NOMO-1 (cell line): ENCODE measurements at regions not wholly inside any gene's neighbourhood (a gene's known extent, or its start where the extent isn't known, plus 50 kb on each side); places are given as distances from the start of the nearest gene placed in this dataset.
A peak's percentile ranks its signal among the peaks of the same experiment; 100 is the strongest.

Experiments
- DNase-seq, 2 experiments: peaks; one replicate each; lab custom pipeline; 2025; ENCODE audit not compliant: unreplicated experiment in 2 of 2; lab: John Stamatoyannopoulos, UW

DNA sequence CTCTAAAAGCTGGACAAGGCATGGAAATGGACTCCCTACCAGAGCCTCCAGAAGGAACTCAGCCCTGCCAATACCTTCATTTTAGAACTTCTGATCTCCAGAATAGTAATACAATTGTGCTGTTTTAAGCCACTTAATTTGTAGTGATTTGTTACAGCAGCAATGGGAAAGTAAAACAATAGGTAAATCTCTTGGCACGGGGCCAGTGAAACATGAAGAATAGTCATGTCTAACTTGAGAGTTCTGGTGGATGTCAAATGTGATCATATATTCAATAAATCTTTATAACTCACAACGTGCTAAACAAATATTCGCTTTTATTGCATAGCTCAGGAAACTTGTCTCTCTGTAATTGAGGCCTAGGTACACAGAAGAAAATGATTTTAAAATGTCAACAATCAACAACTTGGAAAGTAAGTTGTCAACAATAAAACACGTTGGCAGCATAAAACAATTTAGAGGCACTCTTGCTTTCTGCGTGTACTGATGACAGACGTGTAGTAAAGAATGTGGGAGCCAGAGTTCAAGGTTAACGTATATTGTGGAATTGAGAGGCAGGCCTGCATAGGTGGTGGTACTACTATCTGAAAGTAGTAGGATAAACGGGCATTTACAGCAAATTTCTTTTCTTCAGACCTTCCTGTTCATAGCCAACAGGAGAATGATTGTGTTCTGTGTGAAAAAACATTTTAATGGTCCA is 140.5 kb upstream of the OPRM1 start:
- no peak for DNase-seq

DNA sequence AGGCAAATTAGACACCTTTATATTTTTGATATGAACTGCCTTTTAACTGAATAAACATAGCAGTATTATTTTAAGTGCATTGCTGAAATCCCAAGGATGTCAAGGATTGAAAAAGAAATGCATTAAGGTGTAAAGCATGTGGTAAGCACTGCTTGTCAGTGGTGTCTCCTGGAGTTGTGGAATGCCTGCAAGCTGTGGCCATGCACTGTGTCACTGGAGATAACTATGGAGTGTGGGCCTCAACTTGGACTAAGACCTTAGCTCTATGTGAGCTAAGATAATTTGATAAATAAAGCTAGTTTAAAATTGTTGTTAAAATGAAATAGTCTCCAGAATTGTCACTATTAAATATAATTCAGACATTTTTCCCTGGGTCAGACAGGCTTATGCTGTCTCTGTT is 156.6 kb upstream of the OPRM1 start:
- DNase-seq: no peak

DNA sequence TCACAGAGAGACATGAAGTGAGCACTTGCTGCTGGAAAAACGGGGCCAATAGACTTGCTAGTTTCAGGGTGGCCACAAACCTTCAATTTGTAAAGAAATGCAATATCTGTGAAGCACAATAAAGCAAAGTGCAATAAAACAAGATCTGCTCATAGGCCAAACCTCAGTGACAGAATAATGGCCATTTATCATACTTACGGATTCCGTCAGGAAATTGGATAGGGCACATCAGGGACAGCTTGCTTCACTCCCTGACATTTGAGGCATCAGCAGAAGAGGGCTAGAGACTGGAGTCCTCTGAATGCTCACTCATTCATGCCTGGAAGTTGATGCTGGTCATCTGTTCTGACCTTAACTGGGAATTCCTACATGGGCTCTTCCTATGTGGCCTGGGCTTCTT is 165.5 kb upstream of the OPRM1 start:
- DNase-seq: no peak

DNA sequence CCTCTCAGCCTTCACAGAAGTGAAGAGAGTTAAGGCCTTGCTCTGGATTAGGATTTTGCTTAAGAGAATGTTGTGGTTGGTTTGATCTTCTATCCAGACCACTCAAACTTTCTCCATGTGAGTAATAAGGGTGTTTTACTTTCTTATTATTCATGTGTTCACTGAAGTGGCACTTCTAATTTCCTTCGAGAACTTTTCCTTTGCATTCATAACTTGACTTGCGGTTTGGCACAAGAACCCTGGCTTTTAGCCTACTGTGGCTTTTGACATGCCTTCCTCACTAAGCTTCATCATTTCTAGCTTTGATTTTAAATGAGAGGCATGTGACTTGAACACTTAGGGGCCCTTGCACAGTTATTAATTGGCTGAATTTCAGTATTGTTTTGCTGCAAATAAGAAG is 166.1 kb upstream of the OPRM1 start:
- no peak for DNase-seq

DNA sequence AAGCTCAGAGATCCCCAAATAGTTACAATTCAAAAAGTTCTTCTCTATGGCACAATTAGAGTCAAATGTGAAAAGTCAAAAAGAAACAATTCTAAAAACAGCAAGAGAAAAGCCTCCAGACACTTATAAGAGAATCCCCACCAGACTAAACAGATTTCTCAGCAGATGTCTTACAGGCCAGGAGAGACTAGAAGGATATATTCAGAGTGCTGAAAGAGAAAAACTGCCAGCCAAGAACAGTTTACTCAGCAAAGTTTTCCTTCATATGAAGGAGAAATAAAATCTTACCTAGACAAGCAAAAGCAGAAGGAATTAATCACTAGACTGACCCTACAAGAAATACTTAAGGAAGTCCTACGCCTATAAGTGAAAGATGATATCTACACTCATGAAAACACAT is 176.1 kb upstream of the OPRM1 start:
- no peak for DNase-seq

DNA sequence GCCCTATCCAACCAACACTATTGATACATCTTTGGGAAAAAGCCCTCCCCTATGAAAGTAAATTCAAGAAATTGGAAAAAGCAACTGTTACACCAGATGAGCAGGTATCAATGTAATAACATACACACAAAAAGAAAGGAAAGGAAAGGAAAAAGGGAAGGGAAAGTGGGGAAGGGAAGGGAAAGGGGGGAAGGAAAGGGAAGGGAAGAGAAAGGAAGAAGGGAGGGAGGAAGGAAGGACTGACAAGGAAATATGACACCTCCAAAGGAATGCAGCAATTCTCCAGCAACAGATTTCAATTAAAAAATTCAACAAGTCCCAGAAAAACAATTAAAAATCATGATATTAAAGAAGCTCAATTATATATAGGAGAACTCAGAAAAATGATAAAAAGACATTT is 176.9 kb upstream of the OPRM1 start:
- no peak for DNase-seq

DNA sequence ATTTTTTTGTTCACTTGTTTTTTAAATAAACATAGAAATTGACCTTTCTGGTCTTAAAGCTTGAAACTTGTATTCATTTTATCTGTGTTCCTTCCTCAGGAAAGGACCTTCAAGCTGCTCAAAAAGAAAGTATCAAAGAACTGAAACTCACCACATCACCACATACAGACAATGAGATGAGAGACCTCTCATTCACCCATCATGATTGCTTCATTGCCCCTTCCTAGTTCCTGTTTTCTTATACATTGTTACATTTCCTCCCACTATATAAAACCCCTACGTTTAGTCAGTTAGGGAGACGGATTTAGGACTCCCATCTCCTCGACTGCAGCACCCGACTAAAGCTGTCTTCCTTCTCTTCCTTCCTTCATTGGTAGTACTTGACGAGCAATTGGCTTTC is 180.5 kb upstream of the OPRM1 start:
- peak in 1 of 2 experiments; percentile 10 for DNase-seq

DNA sequence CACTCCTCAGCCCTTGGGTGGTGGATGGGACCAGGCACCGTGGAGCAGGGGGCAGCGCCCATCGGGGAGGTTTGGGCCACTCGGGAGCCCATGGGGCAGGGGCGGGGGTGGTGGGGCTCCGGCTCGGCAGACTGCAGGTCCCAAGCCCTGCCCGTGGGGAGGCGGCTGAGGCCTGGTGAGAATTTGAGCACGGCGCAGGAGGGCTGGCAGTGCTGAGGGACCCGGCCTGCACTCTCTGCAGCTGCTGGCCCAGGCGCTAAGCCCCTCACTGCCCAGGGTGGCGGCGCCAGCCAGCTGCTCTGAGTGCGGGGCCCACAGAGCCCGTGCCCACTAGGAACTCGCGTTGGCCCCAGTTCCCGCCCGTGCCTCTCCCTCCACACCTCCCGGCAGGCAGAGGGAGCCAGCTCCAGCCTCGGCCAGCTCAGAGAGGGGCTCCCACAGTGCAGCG is 182.1 kb upstream of the OPRM1 start:
- no peak for DNase-seq

DNA sequence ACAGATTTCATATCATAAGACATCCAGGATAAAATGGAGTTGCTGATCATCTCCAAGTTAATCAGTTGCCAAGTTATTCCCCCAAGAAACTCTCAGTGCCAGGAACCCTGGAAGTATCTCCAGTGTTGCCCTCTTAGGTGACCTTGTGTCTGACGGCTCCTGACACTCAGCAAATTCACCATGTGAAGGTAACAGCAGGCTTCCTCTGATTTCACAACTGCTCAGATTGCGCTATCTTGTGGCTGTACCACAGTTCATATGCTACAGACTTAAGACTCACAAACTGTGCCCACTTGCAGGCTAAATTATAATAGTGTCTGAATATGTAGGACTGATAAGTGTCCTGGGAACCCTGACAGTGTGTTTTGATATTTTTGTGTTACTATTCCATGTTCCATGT is 186.6 kb upstream of the OPRM1 start:
- no peak for DNase-seq

DNA sequence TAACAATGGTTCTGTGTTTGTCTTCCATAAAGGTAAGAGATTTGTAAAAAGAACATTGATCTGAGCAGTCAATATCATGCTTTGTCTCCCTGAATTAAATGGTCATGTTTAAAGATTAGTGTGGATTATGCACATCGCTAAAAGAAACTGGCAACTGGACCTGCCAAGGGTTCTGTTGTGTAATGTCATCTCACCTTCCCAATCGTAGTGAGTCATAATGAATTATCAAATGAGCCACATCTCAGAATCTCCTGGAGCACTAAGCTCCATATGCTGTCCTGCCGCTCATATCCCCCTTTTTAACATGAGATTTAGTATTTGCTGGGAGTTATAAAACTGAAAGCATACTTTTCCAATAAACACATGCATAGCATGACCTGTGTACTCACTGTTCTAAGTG is 187.0 kb upstream of the OPRM1 start:
- no peak for DNase-seq

DNA sequence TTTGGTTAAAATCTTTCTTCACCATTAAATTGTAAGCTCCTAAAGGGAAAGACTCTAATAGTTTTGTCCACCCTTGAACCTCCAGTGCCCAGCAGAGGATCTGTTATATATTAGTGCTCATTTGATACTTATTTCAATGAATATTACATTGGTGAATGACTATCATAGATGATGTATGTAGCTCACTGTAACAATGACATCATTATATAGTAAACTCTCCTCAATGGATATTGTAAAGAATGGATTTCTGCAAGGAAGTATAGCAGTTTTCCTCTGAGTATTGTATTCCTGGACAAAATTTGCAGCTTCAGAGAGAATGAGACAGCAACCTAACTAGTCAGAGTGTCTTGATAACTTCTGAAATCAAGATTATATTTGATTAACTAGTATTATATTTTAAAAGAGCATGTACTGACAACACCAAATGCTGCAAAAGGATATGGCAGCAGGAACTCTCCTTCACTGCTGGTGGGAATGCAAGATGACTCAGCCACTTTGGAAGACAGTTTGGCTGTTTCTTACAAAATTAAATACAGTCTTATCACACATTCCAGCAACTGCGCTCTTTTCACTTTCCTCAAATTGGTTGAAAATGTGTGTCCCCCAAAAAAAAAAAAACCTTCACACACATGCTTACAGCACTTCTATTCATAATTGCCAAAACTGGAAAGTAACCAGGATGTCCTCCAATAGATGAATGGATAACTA is 189.8 kb upstream of the OPRM1 start:
- no peak for DNase-seq

DNA sequence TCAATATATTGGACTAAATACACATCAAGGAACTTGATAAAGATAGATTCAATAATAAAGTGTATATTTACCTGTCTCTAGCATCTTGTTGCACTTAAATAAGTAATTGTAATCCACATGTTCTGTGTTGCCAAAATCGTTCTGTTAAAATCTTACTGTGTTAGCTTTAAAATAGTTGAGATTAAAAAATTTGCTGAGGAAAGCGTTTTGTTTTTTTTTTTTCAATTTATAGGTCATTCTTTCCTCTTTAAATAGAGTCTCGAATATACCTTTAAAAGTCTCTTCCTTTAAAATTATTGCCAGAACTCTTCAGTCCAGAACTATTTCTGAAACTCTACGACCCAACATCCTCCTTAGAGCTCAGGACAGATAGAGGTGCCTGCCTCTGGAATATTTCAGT is 195.6 kb upstream of the OPRM1 start:
- DNase-seq: no peak

DNA sequence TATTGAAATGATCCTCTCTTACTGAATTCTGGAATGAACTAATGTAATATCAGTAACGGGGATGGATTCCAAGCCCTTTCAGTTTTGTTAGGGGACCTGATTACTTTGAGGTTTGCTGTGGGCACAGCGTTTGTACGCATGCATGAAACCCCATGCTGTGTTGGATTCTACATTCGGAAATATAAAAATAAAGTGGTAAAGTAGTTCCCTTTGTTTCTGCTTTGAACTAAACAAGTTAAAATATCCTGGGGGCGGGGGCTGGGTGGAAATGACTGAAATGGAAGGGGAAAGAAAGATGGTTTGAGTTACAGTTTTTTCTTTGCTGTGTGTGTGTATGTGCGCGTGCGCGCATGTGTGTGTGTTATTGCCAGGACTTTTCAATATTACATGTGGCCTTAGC is 196.5 kb upstream of the OPRM1 start:
- no peak for DNase-seq

DNA sequence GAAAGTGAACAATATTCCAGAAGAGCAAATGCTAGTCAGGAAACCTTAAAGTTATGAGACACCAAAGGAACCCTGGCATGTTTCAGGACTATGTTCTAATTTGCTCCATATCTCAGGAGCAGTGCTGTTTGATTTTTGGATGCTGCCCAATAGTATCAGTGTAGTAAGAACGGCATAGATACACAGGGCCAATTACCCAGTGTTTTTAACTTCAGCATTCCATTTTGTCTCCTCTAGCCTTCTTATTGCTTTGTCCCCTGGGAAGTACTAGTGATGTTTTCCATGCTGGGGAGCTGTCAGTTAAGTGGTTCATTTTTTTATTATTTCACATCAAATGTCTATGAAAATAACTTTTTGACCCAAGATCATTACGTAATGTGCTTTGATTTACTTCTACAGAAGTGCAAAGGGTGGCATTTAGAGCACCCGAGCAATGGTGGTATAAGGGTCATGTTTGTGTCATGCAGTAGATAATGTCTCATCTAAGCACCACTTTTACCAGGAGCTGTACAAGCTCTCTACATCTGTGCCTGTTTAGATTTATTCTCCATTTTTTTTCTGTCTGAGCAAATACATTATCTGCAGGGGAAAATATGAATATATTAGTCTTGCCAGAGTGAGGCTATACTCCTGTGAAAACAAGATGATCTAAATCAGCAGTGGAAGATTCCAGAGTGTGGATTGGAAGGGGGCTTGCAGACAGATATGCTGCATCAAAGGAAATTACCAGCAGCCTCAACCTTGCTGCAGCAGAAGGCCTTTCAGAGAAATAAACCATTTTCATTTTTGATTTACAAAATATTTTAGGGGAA is 198.8 kb upstream of the OPRM1 start:
- DNase-seq: no peak

DNA sequence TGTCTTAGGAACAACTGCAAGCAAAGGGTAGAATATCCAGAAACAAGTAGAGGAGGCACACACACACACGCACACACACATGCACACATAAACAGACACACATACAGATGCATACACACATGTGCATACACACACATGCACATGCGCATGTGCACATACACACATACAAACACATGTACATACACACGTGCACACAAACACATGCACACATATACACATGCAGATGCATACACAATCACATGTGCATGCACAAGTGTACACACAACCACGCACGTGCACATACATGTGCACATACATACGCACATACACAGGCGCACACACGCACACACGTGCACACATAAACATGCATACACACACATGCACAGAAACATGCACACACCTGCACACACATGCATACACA is 206.5 kb upstream of the OPRM1 start:
- DNase-seq: no peak

DNA sequence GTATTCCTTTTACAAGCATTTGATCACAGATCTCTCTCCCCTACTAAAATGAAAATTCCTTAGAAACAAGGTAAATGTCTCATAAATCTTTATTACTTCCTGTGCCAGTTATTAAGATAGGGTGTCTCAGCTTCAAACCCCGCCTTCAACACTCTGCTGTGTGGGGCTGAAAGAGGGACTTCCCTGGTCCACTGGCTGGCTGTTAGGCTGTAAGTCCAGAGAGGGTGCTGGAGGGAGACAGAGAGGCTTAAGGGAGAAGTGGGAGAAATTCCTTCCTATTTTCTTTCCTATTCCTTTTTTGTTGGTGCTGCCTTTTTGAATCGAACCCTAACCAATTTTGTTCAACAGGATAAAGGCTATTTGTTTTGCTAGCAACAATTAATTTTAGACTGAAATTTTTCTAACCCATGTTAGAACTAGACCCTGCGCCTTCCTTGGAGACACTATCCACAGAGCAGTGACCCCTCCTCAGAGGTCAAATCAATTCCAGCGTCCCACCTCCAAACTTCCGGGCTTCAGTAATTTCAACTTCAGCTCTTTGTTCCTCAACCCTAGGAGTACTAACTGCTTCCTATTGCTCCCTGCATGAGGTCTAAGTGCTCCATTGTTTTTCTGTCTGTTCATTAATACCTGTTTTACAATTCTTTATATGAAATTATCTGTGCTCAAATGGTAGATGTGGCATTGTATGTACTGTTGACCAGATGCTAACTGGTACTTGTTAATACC is 207.5 kb upstream of the OPRM1 start:
- no peak for DNase-seq

DNA sequence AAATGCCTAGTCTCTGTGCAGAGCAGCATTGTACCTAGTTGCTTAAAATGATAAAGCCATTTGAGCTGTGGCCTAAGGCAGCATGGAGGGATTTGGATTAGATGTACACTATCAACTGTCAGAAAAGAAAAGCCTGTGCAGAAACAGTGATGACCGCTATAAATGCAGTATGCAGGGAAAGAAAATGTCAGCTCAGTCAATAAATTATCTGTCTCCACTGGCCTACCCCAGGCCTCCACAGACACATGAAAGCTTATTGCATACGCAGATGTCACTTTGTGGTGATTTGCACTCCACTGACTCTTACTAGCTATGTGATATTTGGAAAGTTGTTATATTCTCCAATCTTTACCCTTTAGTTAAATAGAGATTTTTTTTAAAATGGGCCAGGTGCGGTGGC is 221.9 kb upstream of the OPRM1 start:
- no peak for DNase-seq

DNA sequence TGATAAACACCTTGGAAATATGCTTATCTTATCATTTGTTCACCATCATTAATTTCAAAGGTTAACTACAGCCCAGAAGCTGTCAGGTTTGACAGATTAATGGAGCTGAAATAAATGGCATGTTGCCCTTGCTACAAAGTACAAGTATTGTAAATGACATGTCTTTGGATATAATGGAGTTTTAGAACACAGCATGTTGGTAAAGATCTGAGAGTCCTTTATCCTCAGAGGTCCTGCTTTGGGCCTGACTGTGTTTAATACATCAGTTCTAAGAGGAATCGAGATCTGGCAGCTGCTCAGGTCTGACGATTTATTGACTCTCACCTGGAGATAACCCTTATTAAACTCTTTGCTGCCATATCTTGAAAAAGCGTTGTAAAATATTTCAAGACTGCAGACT is 222.7 kb upstream of the OPRM1 start:
- no peak for DNase-seq

DNA sequence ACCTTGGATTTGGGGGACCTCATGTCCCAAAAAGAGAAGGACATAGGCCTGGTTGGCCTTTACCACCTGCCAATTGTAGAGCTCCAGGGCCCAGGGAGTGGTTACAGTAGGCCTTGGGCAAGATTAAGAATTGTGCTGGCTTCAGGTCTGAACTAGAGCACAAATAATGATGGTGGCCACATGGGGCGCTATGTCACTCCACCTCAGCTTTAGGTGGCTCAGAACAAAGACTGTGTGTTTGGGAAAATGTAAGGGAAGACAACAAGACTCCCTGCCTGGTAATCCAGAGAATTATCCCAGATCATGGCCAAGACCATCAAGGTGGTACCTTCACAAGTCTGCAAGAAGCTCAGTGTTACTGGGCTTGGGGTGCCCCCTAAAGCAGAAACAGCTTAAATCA is 224.9 kb upstream of the OPRM1 start:
- no peak for DNase-seq

DNA sequence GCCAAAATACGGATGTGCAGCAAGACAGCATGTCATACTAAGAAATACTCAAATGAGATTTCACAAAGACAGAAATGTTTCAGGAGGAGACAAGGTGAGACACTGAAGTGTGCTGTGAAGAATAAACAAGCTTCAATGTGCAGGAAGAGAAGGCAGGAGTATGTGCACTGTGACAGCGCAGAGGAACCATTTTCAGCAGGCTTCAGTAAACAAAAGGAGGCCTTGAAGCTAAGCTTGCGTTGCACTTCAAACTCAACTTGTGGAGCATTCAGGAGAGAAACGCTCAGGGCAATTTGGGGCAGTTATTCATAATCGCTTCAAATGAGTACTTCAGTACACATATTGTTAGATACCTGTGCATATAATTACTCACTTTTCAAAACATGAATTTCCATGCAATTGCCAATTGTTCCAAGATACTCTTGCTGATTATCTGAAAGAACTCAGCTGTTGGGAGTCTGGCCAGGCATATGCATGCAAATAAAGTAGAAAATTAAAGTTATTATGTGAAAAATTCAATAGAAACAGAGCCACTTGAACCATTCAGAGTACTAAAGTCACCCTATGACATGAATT is 234.2 kb upstream of the OPRM1 start:
- no peak for DNase-seq

DNA sequence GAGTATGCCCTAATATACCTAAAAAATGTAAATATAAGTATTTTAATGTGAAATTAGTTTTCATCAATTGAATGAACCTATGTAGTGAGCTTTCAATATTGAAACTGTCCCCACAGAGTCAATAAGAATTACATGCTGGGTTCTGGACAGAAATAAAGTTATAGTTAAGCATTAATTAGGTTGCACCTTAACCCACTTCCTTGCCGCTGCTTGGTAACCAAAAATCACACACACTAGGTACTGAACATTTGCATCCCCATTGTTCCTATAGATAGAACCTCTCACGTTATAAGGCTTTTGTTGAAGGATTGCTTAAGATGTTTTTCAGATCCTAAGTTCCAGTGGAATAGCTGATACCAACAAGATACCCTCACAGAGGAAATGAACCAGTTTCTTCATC is 237.1 kb upstream of the OPRM1 start:
- no peak for DNase-seq
